ENCODE measurements at regions not wholly inside any gene's neighbourhood (a gene's known extent, or its start where the extent isn't known, plus 50 kb on each side); places are given as distances from the start of the nearest gene placed in this dataset.

GRCh38 chr16:9188721-9189120 lies 97.3 kb downstream of the HAPSTR1 start:
- Histone ChIP-seq H3K4me3 (ENCODE audit: low read depth in 1 of 3, low read length in 3 of 3) (no peak overlapping the region), H3K4me1 (ENCODE audit: control insufficient read depth in 4 of 4, insufficient read depth in 4 of 4, low read length in 3 of 4) (no peaks in the 10 kb centered on the region), H3K9me3 (ENCODE audit: control insufficient read depth in 4 of 4, low read length in 3 of 4) (no peaks in the 10 kb centered on the region), H3K27me3 (ENCODE audit: control insufficient read depth in 4 of 4, insufficient read depth in 4 of 4, low read length in 3 of 4) (no peaks in the 10 kb centered on the region), H3K9ac (ENCODE audit: low read depth in 1 of 2, low read length in 2 of 2) (no peak overlapping the region), H3K36me3 (ENCODE audit: control insufficient read depth in 4 of 4, insufficient read depth in 3 of 4, low read depth in 1 of 4, low read length in 3 of 4) (no peaks in the 10 kb centered on the region), H3K27ac (ENCODE audit: low read depth in 1 of 2, low read length in 2 of 2) (no peak overlapping the region)
- no peak for DNase-seq (ENCODE audit: low spot score)
- no peak for TF ChIP-seq RXRA (IDR thresholded peaks at IDR 0.05)
- TF ChIP-seq JUND (IDR thresholded peaks at IDR 0.05) = no peak
- TF ChIP-seq ZBTB33 (IDR thresholded peaks at IDR 0.05) = no peak
- no peak for TF ChIP-seq HNF4A (conservative IDR thresholded peaks at IDR 0.05)
- TF ChIP-seq HNF4G (IDR thresholded peaks at IDR 0.05) = no peak
- no peak for TF ChIP-seq RAD21 (IDR thresholded peaks at IDR 0.05)
- TF ChIP-seq, protein P1, sequence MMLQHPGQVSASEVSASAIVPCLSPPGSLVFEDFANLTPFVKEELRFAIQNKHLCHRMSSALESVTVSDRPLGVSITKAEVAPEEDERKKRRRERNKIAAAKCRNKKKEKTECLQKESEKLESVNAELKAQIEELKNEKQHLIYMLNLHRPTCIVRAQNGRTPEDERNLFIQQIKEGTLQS (IDR thresholded peaks at IDR 0.05) = no peak
- TF ChIP-seq YY1 (IDR thresholded peaks at IDR 0.05) = no peak
- WGBS = 83% methylated on average over 3 of the region's 3 CpGs

DNA sequence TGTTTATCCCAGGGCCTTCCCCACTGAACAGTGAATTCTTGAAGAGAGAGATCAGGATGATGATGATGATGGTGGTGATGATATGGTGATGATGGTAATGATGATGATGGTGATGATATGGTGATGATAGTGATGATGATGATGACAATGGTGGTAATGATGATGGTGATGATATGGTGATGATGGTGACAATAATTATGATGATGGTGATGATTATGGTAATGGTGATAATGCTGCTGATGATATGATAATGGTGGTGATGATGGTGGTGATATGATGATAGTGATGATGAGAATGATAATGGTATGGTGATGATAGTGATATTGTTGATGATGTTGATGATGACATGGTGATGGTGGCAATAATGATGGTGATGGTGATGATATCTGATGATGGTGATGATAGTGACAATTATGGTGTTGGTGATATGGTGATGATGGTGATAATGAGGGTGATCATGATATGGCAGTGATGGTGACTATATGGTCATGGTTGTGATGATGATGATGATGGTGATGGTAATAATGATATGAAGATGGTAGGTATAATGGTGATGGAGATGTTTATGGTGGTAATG lies 99.9 kb downstream of the HAPSTR1 start:
- no peaks in the 10 kb centered on the region for H3K36me3 ChIP-seq (ENCODE audit: control insufficient read depth in 4 of 4, insufficient read depth in 3 of 4, low read depth in 1 of 4, low read length in 3 of 4)
- H3K9me3 ChIP-seq (ENCODE audit: control insufficient read depth in 4 of 4, low read length in 3 of 4) = no peaks in the 10 kb centered on the region
- H3K4me1 ChIP-seq (ENCODE audit: control insufficient read depth in 4 of 4, insufficient read depth in 4 of 4, low read length in 3 of 4) = no peaks in the 10 kb centered on the region
- H3K27ac ChIP-seq (ENCODE audit: low read depth in 1 of 2, low read length in 2 of 2) = no peak overlapping the region
- H3K27me3 ChIP-seq (ENCODE audit: control insufficient read depth in 4 of 4, insufficient read depth in 4 of 4, low read length in 3 of 4) = no peaks in the 10 kb centered on the region
- H3K4me3 ChIP-seq (ENCODE audit: low read depth in 1 of 3, low read length in 3 of 3) = no peak overlapping the region
- TF ChIP-seq YY1 (IDR thresholded peaks at IDR 0.05) (no peak), GABPA (IDR thresholded peaks at IDR 0.05 in 1 of 2, conservative IDR thresholded peaks at IDR 0.05 in 1 of 2) (no peak), JUND (IDR thresholded peaks at IDR 0.05) (no peak)
- TF ChIP-seq, protein P2, sequence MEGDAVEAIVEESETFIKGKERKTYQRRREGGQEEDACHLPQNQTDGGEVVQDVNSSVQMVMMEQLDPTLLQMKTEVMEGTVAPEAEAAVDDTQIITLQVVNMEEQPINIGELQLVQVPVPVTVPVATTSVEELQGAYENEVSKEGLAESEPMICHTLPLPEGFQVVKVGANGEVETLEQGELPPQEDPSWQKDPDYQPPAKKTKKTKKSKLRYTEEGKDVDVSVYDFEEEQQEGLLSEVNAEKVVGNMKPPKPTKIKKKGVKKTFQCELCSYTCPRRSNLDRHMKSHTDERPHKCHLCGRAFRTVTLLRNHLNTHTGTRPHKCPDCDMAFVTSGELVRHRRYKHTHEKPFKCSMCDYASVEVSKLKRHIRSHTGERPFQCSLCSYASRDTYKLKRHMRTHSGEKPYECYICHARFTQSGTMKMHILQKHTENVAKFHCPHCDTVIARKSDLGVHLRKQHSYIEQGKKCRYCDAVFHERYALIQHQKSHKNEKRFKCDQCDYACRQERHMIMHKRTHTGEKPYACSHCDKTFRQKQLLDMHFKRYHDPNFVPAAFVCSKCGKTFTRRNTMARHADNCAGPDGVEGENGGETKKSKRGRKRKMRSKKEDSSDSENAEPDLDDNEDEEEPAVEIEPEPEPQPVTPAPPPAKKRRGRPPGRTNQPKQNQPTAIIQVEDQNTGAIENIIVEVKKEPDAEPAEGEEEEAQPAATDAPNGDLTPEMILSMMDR (IDR thresholded peaks at IDR 0.05; ENCODE audit: low read depth, low read length, missing input control) = no peak
- no peak overlapping the region for H3K9ac ChIP-seq (ENCODE audit: low read depth in 1 of 2, low read length in 2 of 2)
- DNase-seq (ENCODE audit: low spot score) = no peak

GRCh38 chr16:9192746-9193145 lies 101.3 kb downstream of the HAPSTR1 start:
- Histone ChIP-seq H3K9ac (ENCODE audit: low read depth in 1 of 2, low read length in 2 of 2) (no peak overlapping the region), H3K9me3 (ENCODE audit: control insufficient read depth in 4 of 4, low read length in 3 of 4) (no peaks in the 10 kb centered on the region), H3K27ac (ENCODE audit: low read depth in 1 of 2, low read length in 2 of 2) (no peak overlapping the region), H3K36me3 (ENCODE audit: control insufficient read depth in 4 of 4, insufficient read depth in 3 of 4, low read depth in 1 of 4, low read length in 3 of 4) (no peaks in the 10 kb centered on the region), H3K4me1 (ENCODE audit: control insufficient read depth in 4 of 4, insufficient read depth in 4 of 4, low read length in 3 of 4) (no peaks in the 10 kb centered on the region), H3K4me3 (ENCODE audit: low read depth in 1 of 3, low read length in 3 of 3) (no peak overlapping the region), H3K27me3 (ENCODE audit: control insufficient read depth in 4 of 4, insufficient read depth in 4 of 4, low read length in 3 of 4) (no peaks in the 10 kb centered on the region)
- DNase-seq (ENCODE audit: low spot score) = no peak
- TF ChIP-seq RAD21 (IDR thresholded peaks at IDR 0.05) (no peak), HNF4A (conservative IDR thresholded peaks at IDR 0.05) (no peak), JUND (IDR thresholded peaks at IDR 0.05) (no peak), HNF4G (IDR thresholded peaks at IDR 0.05) (no peak), MAX (IDR thresholded peaks at IDR 0.05) (no peak), NR2F2 (IDR thresholded peaks at IDR 0.05) (no peak), FOXA2 (IDR thresholded peaks at IDR 0.05) (no peak), GABPA (IDR thresholded peaks at IDR 0.05 in 1 of 2, conservative IDR thresholded peaks at IDR 0.05 in 1 of 2) (no peak), YY1 (IDR thresholded peaks at IDR 0.05) (no peak)
- TF ChIP-seq, protein P2 (IDR thresholded peaks at IDR 0.05; ENCODE audit: low read depth, low read length, missing input control) = no peak
- 69% methylated on average over 4 of the region's 4 CpGs for WGBS

Data from liver (tissue), 8 donors.